Gastrocnemius medialis (tissue), 4 donors: ENCODE measurements at regions not wholly inside any gene's neighbourhood (a gene's known extent, or its start where the extent isn't known, plus 50 kb on each side); places are given as distances from the start of the nearest gene placed in this dataset.

Experiments used
- ATAC-seq, 2 donors: fragments of 150-250 bp; one replicate each; pipeline ENCODE4 v1.9.1; 2016
- DNase-seq, 2 donors: peaks; one replicate each; pipeline ENCODE4 v3.0.0-alpha.2; 2019
- H3K27ac ChIP-seq, 4 donors: fragments of 200-600 bp; sonication (generic); 1 replicate in 1 of 4; 2 replicates in 3 of 4; pipeline ENCODE4 v1.5.1; 2016 to 2018; ENCODE audit warnings: mild to moderate bottlenecking in 2 of 4, moderate library complexity in 1 of 4
- H3K27me3 ChIP-seq, 3 donors: fragments of 200-600 bp; sonication (generic) in 2 of 3; 1 replicate in 1 of 3; 2 replicates in 2 of 3; pipeline versions ENCODE4 v1.5.1 to v1.6.0; 2016 to 2019; ENCODE audit warnings: mild to moderate bottlenecking in 1 of 3, moderate library complexity in 1 of 3
- H3K36me3 ChIP-seq, 2 donors: fragments of 200-600 bp; sonication (generic) in 1 of 2; one replicate each; pipeline ENCODE4 v1.5.1; 2017 to 2018
- H3K4me1 ChIP-seq, 2 donors: fragments of 200-600 bp; sonication (generic) in 1 of 2; one replicate each; pipeline ENCODE4 v1.5.1; 2016 to 2017; ENCODE audit warnings: mild to moderate bottlenecking in 2 of 2
- H3K4me3 ChIP-seq, 4 donors: fragments of 200-600 bp; sonication (generic) in 3 of 4; 1 replicate in 1 of 4; 2 replicates in 3 of 4; pipeline ENCODE4 v1.5.1; 2016 to 2019; ENCODE audit warnings: mild to moderate bottlenecking in 2 of 4
- H3K9me3 ChIP-seq, 3 donors: fragments of 200-600 bp; sonication (generic) in 2 of 3; 1 replicate in 1 of 3; 2 replicates in 2 of 3; pipeline ENCODE4 v1.5.1; 2016 to 2019
- CTCF ChIP-seq, 5 experiments: fragments of 450-650 bp in 3 of 5; fragments of 200-600 bp in 2 of 5; sonication (generic) in 2 of 5; IDR thresholded peaks in 4 of 5; conservative IDR thresholded peaks in 1 of 5; 1 replicate in 4 of 5; 2 replicates in 1 of 5; pipeline ENCODE4 v1.5.1; 2016 to 2019; ENCODE audit warnings: antibody characterized with exemption in 5 of 5, mild to moderate bottlenecking in 3 of 5, moderate library complexity in 3 of 5
- POLR2A ChIP-seq, 2 donors: fragments of 450-650 bp; IDR thresholded peaks; one replicate each; pipeline ENCODE4 v1.6.1; 2017; ENCODE audit warnings: antibody characterized with exemption in 2 of 2, mild to moderate bottlenecking in 2 of 2, moderate library complexity in 2 of 2
- in situ Hi-C, 4 donors: fragments of 200-750 bp; cut with MboI; loops; one replicate each; pipeline versions ENCODE4 v1.15.0 to v1.8.0; 2017; ENCODE audit warnings: low sequenced_read_pairs in 4 of 4
- intact Hi-C: fragments of 100-400 bp; cut with DNase I; formaldehyde crosslinking; loops from one replicate; pipeline ENCODE4 v1.15.1; 2023; ENCODE audit warnings: low total_unique reads

GRCh38 chr1:184299796-184300195 lies 87.0 kb upstream of the C1orf21 start:
- no peak overlapping the region for H3K4me3 ChIP-seq
- H3K27me3 ChIP-seq = no peaks in the 10 kb centered on the region
- ATAC-seq = no peak
- DNase-seq = no peak
- H3K27ac ChIP-seq = no peak overlapping the region
- intact Hi-C loops (loop anchor here (5.0 kb wide), 1 partner anchor 63 kb away; no protein-coding TSS in a partner anchor), in situ Hi-C loops (no loop called here)
- H3K36me3 ChIP-seq = no peaks in the 10 kb centered on the region
- H3K9me3 ChIP-seq = no peaks in the 10 kb centered on the region
- no peak for TF ChIP-seq CTCF (IDR thresholded peaks at IDR 0.05 in 4 of 5, conservative IDR thresholded peaks at IDR 0.05 in 1 of 5)
- no peak for TF ChIP-seq POLR2A (IDR thresholded peaks at IDR 0.05)
- peaks cover 19 to 46% of the 10 kb centered on the region in 2 donors for H3K4me1 ChIP-seq

DNA sequence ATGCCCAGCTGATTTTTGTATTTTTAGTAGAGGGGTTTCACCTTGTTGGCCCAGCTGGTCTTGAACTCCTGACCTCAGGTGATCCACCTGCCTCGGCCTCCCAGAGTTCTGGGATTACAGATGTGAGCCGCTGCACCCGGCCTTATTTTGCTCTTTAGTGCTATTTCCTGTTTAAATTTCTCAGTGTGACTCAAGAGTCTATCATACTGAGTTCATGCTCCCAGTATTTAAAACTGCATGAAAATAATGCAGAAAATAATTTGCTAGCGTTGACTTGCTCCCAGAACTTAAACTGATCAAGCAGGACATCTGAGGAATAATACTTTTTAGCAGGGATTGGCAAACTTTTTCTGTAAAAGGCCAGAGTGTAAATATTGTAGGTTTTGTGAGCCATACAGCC lies 86.4 kb upstream of the C1orf21 start:
- Histone ChIP-seq H3K27me3 (no peaks in the 10 kb centered on the region), H3K4me3 (no peak overlapping the region), H3K4me1 (peaks cover 19 to 41% of the 10 kb centered on the region in 2 donors), H3K9me3 (no peaks in the 10 kb centered on the region), H3K27ac (no peak overlapping the region), H3K36me3 (no peaks in the 10 kb centered on the region)
- intact Hi-C loops (no loop called here), in situ Hi-C loops (no loop called here)
- ATAC-seq (no peak), DNase-seq (no peak)
- TF ChIP-seq CTCF (IDR thresholded peaks at IDR 0.05 in 4 of 5, conservative IDR thresholded peaks at IDR 0.05 in 1 of 5) = no peak
- no peak for TF ChIP-seq POLR2A (IDR thresholded peaks at IDR 0.05)

DNA sequence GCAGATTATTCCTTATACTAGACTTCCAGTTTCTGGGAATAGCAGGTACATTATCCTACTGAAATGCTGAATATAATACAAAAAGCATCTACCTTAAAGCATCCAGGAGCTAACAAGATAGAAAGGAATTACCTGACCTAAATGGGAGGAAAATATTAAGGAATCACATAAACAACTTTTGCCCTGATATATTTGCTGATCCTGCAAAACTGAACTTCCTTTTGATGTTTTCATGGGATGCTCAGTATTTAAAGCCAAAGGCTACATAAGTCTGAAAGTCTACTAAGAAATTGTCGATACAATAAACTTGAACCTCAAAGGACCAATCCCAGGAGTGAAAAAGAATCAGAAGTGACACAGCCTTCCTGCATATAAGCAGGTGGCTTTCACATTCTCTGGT lies 85.6 kb upstream of the C1orf21 start:
- no peak for TF ChIP-seq POLR2A (IDR thresholded peaks at IDR 0.05)
- TF ChIP-seq CTCF (IDR thresholded peaks at IDR 0.05 in 4 of 5, conservative IDR thresholded peaks at IDR 0.05 in 1 of 5) = no peak
- no peak overlapping the region for H3K27ac ChIP-seq
- peaks cover 19 to 36% of the 10 kb centered on the region in 2 donors for H3K4me1 ChIP-seq
- intact Hi-C loops (no loop called here), in situ Hi-C loops (no loop called here)
- H3K36me3 ChIP-seq = no peaks in the 10 kb centered on the region
- no peak overlapping the region for H3K4me3 ChIP-seq
- H3K9me3 ChIP-seq = no peaks in the 10 kb centered on the region
- ATAC-seq (no peak), DNase-seq (no peak)
- no peaks in the 10 kb centered on the region for H3K27me3 ChIP-seq

- H3K4me3 ChIP-seq = no peak overlapping the region
- no peaks in the 10 kb centered on the region for H3K36me3 ChIP-seq
- H3K9me3 ChIP-seq = no peaks in the 10 kb centered on the region
- no peaks in the 10 kb centered on the region for H3K27me3 ChIP-seq
- H3K4me1 ChIP-seq = peaks cover 10 to 24% of the 10 kb centered on the region in 2 donors
- in situ Hi-C loops (no loop called here), intact Hi-C loops (no loop called here)
- H3K27ac ChIP-seq = no peak overlapping the region
- TF ChIP-seq POLR2A (IDR thresholded peaks at IDR 0.05) = no peak
- no peak for TF ChIP-seq CTCF (IDR thresholded peaks at IDR 0.05 in 4 of 5, conservative IDR thresholded peaks at IDR 0.05 in 1 of 5)
- DNase-seq (no peak), ATAC-seq (no peak)
Measured at GRCh38 chr1:184302346-184302745, 84.5 kb upstream of the C1orf21 start.
